Fibroblast of pulmonary artery (primary cell): ENCODE measurements at regions not wholly inside any gene's neighbourhood (a gene's known extent, or its start where the extent isn't known, plus 50 kb on each side); places are given as distances from the start of the nearest gene placed in this dataset.

Experiments
- DNase-seq: peaks from one replicate; pipeline ENCODE4 v3.0.0-alpha.2; 2010; ENCODE audit warnings: low read depth
- H3K4me3 ChIP-seq: replicated peaks from 2 replicates; pipeline ENCODE4 v1.5.1; 2011; ENCODE audit warnings: low read depth, mild to moderate bottlenecking, control low read depth, low read length, moderate library complexity
- TF ChIP-seq, protein P1 (sequence below): IDR thresholded peaks from 2 replicates; pipeline ENCODE4 v1.5.1; 2011; ENCODE audit warnings: mild to moderate bottlenecking, control low read depth, low read length, inconsistent platforms; ENCODE audit errors: missing control alignments

DNA sequence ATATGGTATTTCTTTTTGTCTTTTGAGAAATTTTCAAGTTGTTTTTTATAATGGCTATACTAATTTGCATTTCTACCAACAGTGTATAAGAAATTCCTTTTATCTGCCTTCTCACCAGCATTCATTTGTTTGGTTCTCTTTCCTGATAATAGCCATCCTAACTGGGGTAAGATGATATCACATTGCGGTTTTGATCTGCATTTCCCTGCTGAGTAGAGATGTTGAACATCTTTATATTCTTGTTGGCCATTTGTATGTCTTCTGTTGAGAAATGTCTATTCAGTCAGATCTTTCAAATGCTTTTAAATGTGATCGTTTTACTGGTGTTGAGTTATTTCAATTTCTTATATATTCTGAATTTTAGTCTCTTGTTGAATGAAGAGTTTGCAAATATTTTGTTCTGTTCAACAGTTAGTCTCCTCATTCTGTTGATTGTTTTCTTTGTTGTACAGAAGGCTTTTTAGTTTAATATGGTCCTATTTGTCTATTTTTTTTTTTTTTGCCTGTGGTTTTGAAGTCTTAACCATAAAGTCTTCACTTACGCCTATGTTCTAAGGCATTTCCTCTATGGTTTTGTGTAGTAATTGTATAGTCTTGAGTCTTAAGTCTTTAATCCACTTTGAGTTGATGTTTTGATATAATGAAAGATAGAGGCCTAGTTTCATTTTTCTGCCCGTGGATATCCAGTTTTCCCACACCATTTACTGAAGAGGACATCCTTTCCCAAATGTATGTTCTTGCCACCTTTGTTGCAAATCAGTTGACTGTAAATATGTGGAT, 1566.9 kb downstream of the STIM2 start:
- H3K4me3 ChIP-seq, result no peak overlapping the region
- TF ChIP-seq, protein P1, sequence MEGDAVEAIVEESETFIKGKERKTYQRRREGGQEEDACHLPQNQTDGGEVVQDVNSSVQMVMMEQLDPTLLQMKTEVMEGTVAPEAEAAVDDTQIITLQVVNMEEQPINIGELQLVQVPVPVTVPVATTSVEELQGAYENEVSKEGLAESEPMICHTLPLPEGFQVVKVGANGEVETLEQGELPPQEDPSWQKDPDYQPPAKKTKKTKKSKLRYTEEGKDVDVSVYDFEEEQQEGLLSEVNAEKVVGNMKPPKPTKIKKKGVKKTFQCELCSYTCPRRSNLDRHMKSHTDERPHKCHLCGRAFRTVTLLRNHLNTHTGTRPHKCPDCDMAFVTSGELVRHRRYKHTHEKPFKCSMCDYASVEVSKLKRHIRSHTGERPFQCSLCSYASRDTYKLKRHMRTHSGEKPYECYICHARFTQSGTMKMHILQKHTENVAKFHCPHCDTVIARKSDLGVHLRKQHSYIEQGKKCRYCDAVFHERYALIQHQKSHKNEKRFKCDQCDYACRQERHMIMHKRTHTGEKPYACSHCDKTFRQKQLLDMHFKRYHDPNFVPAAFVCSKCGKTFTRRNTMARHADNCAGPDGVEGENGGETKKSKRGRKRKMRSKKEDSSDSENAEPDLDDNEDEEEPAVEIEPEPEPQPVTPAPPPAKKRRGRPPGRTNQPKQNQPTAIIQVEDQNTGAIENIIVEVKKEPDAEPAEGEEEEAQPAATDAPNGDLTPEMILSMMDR, result no peak
- DNase-seq, result no peak

DNA sequence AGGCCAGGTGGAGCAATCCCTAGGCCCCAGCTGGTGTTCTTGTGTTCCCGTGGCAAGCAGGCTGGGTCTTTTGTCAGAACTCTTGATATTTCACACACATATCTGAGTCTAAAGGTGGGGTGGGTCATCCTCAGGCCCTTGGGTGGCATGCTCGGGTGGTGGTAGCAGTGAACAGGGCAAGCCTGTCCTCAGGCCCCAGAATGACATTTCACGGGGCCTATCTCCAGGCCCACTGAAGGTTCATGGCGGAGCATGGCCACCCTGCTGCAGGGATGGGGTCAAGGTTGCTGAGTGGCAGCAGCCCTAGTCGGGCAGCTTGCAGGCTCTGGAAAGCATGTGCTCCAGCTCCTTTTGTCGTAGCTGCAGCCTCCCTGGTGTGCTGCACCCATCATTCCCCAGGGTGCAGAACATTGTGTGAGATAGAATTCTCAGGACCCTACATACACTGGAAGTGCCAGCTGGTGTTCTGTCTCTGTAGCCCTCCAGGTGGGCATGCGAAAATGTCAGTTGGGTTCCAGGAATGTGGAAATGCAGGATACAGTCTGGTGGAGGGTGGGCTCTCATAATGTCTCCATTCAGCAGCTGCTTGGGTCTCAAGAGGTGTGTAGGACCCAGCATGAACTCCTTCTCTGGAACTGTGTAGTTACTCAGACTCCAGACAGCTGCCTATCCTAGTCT, 1571.8 kb downstream of the STIM2 start:
- TF ChIP-seq, protein P1, result no peak
- no peak overlapping the region for H3K4me3 ChIP-seq
- DNase-seq, result no peak

DNA sequence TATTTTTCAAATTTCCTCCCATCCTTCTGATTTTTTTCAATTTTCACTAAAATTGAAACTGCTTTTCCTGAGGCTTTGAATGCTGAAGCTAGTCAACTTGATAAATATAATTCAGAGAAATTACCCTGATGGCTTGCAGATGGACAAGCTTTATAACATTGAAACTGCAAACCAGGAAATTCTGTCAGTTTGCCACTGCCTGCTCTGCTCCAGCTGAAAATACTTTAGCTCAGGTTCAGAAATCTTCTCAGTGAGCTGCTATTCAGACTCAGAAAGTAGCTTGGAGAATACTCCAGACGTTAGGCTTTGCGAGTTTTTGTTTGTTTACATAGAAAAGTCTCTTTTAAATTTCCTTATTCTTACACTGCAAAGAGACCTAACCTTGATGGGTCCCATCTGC, 1574.7 kb downstream of the STIM2 start:
- TF ChIP-seq, protein P1, result no peak
- no peak overlapping the region for H3K4me3 ChIP-seq
- no peak for DNase-seq

DNA sequence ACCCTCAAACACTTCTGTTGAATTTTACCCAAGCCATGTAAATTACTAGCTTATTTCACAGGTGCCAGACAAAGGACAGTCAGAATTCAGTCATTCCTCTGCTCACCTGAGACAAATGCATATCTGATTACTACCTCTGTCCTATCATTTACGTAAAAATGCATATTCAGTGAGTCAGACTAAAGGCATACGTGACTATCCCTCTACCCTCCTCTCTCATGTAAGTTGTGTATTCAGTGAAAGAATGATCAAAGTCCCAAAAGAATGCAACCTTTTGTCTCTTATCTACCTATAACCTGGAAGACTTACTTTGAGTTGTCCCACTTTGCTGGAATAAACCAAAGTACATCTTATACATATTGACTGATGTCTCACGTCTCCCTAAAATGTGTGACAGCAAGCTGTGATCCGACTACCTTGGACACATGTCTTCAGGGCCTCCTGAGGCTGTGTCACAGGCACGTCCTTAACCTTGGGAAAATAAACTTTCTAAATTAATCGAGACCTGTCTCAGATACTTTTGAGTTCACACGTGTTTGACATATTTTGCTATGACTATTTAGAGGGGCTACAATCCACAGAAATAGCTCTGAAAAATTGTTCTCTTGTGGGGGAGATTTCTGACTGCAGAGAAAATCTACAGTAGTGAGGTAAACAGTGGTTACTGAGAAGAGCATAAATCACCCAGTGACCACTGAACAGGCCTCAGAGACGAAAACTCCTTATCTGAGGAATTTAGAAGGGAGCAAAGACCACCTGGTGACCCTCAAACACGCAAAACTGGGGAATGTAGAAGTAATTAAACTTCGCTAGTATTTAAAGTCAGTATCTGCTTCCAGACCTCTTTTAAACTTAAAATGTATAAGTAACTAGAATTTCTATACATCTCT, 1575.8 kb downstream of the STIM2 start:
- TF ChIP-seq, protein P1, result no peak
- no peak for DNase-seq
- no peak overlapping the region for H3K4me3 ChIP-seq

DNA sequence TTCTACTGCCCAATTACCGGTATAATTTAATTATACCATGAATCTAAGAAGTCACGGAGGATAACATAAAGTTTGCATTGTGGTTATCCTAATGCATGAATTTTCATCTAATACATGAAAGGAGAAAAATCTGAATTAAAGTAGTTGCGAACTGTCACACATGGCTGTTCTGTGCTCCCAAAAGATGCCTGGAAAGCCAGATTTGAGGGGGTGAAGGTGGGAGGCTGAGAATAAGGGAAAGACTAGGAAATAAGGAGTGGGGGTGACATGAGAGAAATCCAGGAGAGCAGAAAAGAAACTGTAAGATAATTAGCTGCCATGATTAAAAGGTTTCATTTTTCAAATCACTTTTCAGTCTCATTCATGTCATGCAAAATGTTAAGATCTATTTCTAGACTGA, 1582.7 kb downstream of the STIM2 start:
- no peak for DNase-seq
- TF ChIP-seq, protein P1, result no peak
- H3K4me3 ChIP-seq, result no peak overlapping the region

DNA sequence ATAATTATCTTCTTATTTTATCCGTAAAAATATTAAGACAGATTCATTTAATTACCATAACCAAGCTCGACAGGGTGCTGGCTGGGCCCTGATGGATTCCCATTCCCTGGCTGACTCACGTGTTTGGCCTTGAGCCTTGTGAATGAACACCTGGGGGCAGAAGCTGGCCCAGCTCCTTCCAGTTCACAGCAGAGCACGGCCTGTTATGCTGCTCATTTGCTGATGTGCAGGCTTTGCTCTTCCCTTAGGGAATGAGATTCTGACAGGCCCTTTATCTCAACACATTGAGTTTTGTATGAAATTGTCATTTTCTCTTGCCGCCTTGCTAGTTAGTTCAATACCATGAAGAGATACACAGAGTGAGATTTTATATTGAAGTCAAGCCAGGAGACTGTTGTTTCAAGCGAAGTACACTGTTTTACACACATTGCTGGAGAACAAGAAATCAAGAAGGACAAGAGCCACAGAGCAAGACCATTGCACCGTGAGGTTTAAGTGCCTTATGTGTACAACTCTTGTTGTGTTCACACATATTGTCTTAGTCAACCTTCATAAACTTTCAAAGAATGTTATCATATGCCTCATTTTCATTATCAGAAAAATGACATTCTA, 1583.3 kb downstream of the STIM2 start:
- DNase-seq, result no peak
- no peak overlapping the region for H3K4me3 ChIP-seq
- TF ChIP-seq, protein P1, result no peak
